IMR-90 (cell line): ENCODE measurements at regions not wholly inside any gene's neighbourhood (a gene's known extent, or its start where the extent isn't known, plus 50 kb on each side); places are given as distances from the start of the nearest gene placed in this dataset.

Experiments used
- ATAC-seq: fragments of 200-7000 bp; cut with Tn5 transposase; 2 replicates; pipeline ENCODE4 v1.9.1; 2020; ENCODE audit warnings: low read depth, mild to moderate bottlenecking, moderate library complexity
- BruUV-seq: library from RNA; stranded (reverse); fragments of 400-500 nt; replicated peaks from 2 replicates; lab custom pipeline; 2021; lab: Mats Ljungman, UMichigan
- CTCF ChIA-PET: fragments of 300-600 bp; formaldehyde crosslinking; extraction: SDS; loops from one replicate; lab custom pipeline; 2021; ENCODE audit warnings: antibody characterized with exemption; lab: Yijun Ruan, JAX
- POLR2A ChIA-PET: fragments of 300-600 bp; sonication (Branson Sonifier 250); formaldehyde crosslinking; loops from one replicate; lab custom pipeline; 2022; ENCODE audit warnings: antibody characterized with exemption; ENCODE audit not compliant: unreplicated experiment; lab: Charles Lee
- DNase-seq: peaks from one replicate; pipeline ENCODE4 v3.0.0; 2013
- H2AFZ ChIP-seq: replicated peaks from 2 replicates; pipeline ENCODE3; 2013; ENCODE audit warnings: low read length, mild to moderate bottlenecking; ENCODE audit not compliant: poor library complexity
- H2AK5ac ChIP-seq: 2 replicates; pipeline ENCODE4 v1.6.1; 2013; ENCODE audit warnings: low read depth, low read length, inconsistent platforms
- H2AK9ac ChIP-seq: replicated peaks from 2 replicates; pipeline ENCODE3; 2013; ENCODE audit warnings: mild to moderate bottlenecking, low read depth, low read length, moderate library complexity; ENCODE audit not compliant: poor library complexity
- H2BK120ac ChIP-seq: 2 replicates; pipeline ENCODE4 v1.6.1; 2013; ENCODE audit warnings: low read depth, low read length, inconsistent platforms
- H2BK15ac ChIP-seq: 3 replicates; pipeline ENCODE4 v1.6.1; 2013; ENCODE audit warnings: low read depth, low read length, inconsistent platforms
- H2BK20ac ChIP-seq: 2 replicates; pipeline ENCODE4 v1.6.1; 2013; ENCODE audit warnings: low read depth, mild to moderate bottlenecking, inconsistent platforms, low read length, moderate library complexity
- H2BK5ac ChIP-seq: 2 replicates; pipeline ENCODE4 v1.6.1; 2013; ENCODE audit warnings: mild to moderate bottlenecking, low read depth, low read length, inconsistent platforms; ENCODE audit not compliant: poor library complexity, severe bottlenecking
- H3K14ac ChIP-seq: replicated peaks from 2 replicates; pipeline ENCODE4 v1.6.1; 2013; ENCODE audit warnings: low read depth, low read length, inconsistent platforms
- H3K18ac ChIP-seq: 2 replicates; pipeline ENCODE4 v1.6.1; 2013; ENCODE audit warnings: low read depth, low read length, control low read depth
- H3K23ac ChIP-seq: 2 replicates; pipeline ENCODE4 v1.6.1; 2013; ENCODE audit warnings: low read depth, low read length, inconsistent platforms
- H3K27ac ChIP-seq: 2 replicates; pipeline ENCODE4 v1.5.1; 2013; ENCODE audit warnings: mild to moderate bottlenecking, control low read depth, low read length; ENCODE audit not compliant: insufficient read depth
- H3K27me3 ChIP-seq: 2 replicates; pipeline ENCODE4 v1.6.1; 2013; ENCODE audit warnings: low read length; ENCODE audit not compliant: control insufficient read depth, insufficient read depth
- H3K36me3 ChIP-seq: 2 replicates; pipeline ENCODE4 v1.6.1; 2013; ENCODE audit warnings: low read length, mixed read lengths; ENCODE audit not compliant: control insufficient read depth, insufficient read depth
- H3K4ac ChIP-seq: 2 replicates; pipeline ENCODE4 v1.6.1; 2013; ENCODE audit warnings: low read depth, low read length, inconsistent platforms
- H3K4me1 ChIP-seq: 2 replicates; pipeline ENCODE4 v1.6.1; 2013; ENCODE audit warnings: low read length, mixed read lengths; ENCODE audit not compliant: control insufficient read depth, insufficient read depth
- H3K4me2 ChIP-seq: 2 replicates; pipeline ENCODE4 v1.6.1; 2013; ENCODE audit warnings: low read depth, mild to moderate bottlenecking, control low read depth, low read length, moderate library complexity
- H3K4me3 ChIP-seq: 2 replicates; pipeline ENCODE4 v1.5.1; 2013; ENCODE audit warnings: low read depth, mild to moderate bottlenecking, control low read depth, low read length, moderate library complexity; ENCODE audit not compliant: insufficient read depth
- H3K56ac ChIP-seq: 2 replicates; pipeline ENCODE4 v1.6.1; 2013; ENCODE audit warnings: low read length, inconsistent platforms; ENCODE audit not compliant: insufficient read depth; ENCODE audit errors: extremely low read depth
- H3K79me1 ChIP-seq, 2 experiments: 2 replicates each; pipeline ENCODE4 v1.6.1; 2013; ENCODE audit warnings: low read length in 2 of 2, inconsistent platforms in 1 of 2, low read depth in 1 of 2
- H3K9ac ChIP-seq: 2 replicates; pipeline ENCODE4 v1.6.1; 2013; ENCODE audit warnings: low read depth, low read length, control low read depth
- H3K9me1 ChIP-seq: 2 replicates; pipeline ENCODE4 v1.6.1; 2013; ENCODE audit warnings: low read length, inconsistent platforms; ENCODE audit not compliant: insufficient read depth
- H3K9me3 ChIP-seq: 2 replicates; pipeline ENCODE4 v1.6.1; 2013; ENCODE audit warnings: low read length; ENCODE audit not compliant: control insufficient read depth, insufficient read depth
- H4K20me1 ChIP-seq: 2 replicates; pipeline ENCODE4 v1.6.1; 2013; ENCODE audit warnings: low read length, inconsistent platforms; ENCODE audit not compliant: insufficient read depth
- H4K5ac ChIP-seq: 2 replicates; pipeline ENCODE4 v1.6.1; 2013; ENCODE audit warnings: mild to moderate bottlenecking, low read depth, low read length, control low read depth
- H4K8ac ChIP-seq, 2 experiments: 2 replicates each; pipeline ENCODE4 v1.6.1; 2013; ENCODE audit warnings: low read depth in 2 of 2, low read length in 2 of 2, control low read depth in 1 of 2, inconsistent platforms in 1 of 2
- H4K91ac ChIP-seq: 2 replicates; pipeline ENCODE4 v1.6.1; 2013; ENCODE audit warnings: low read depth, low read length, inconsistent platforms; ENCODE audit not compliant: insufficient read depth
- BHLHE40 ChIP-seq: fragments of 150-350 bp; IDR thresholded peaks from 2 replicates; pipeline ENCODE4 v1.6.1; 2016; ENCODE audit warnings: mild to moderate bottlenecking, low read depth, low read length
- CEBPB ChIP-seq: IDR thresholded peaks from 2 replicates; pipeline ENCODE4 v1.6.1; 2012; ENCODE audit warnings: low read depth, low read length, improper control_type of control experiment
- CHD1 ChIP-seq: IDR thresholded peaks from 2 replicates; pipeline ENCODE4 v1.6.1; 2012; ENCODE audit warnings: low read depth, low read length, improper control_type of control experiment
- CTCF ChIP-seq: conservative IDR thresholded peaks from 2 replicates; pipeline ENCODE4 v1.5.1; 2012; ENCODE audit warnings: mild to moderate bottlenecking, low read depth, low read length, improper control_type of control experiment
- ELK1 ChIP-seq: fragments of 150-350 bp; IDR thresholded peaks from 2 replicates; pipeline ENCODE4 v1.6.1; 2016; ENCODE audit warnings: low read depth, mild to moderate bottlenecking, low read length, moderate library complexity, borderline replicate concordance
- FOS ChIP-seq: fragments of 150-350 bp; IDR thresholded peaks from 2 replicates; pipeline ENCODE4 v1.6.1; 2016; ENCODE audit warnings: low read depth, low read length
- MAFK ChIP-seq: IDR thresholded peaks from 2 replicates; pipeline ENCODE4 v1.6.1; 2012; ENCODE audit warnings: low read depth, low read length, improper control_type of control experiment
- MAZ ChIP-seq: IDR thresholded peaks from 2 replicates; pipeline ENCODE4 v1.6.1; 2012; ENCODE audit warnings: low read depth, mild to moderate bottlenecking, low read length, improper control_type of control experiment, moderate library complexity, borderline replicate concordance
- MXI1 ChIP-seq: IDR thresholded peaks from 2 replicates; pipeline ENCODE4 v1.6.1; 2012; ENCODE audit warnings: low read depth, mild to moderate bottlenecking, low read length, moderate library complexity, borderline replicate concordance
- NFE2L2 ChIP-seq: fragments of 150-350 bp; IDR thresholded peaks from 2 replicates; pipeline ENCODE4 v1.6.1; 2016; ENCODE audit warnings: low read depth, mild to moderate bottlenecking, low read length
- POLR2A ChIP-seq: IDR thresholded peaks from 2 replicates; pipeline ENCODE4 v1.6.1; 2012; ENCODE audit warnings: mild to moderate bottlenecking, low read depth, low read length
- SMC3 ChIP-seq: fragments of 150-350 bp; IDR thresholded peaks from 2 replicates; pipeline ENCODE4 v1.6.1; 2016; ENCODE audit warnings: low read depth, mild to moderate bottlenecking, antibody characterized with exemption, low read length, moderate library complexity
- USF2 ChIP-seq: fragments of 150-350 bp; IDR thresholded peaks from 2 replicates; pipeline ENCODE4 v1.6.1; 2017; ENCODE audit warnings: mild to moderate bottlenecking, antibody characterized with exemption, low read length, low read depth
- WGBS, 2 experiments: methylation state at CpG; one replicate each; pipeline versions ENCODE4 v1.1.5 to v1.1.7; 2013; ENCODE audit warnings: missing lambda C conversion rate in 2 of 2; ENCODE audit not compliant: insufficient read length in 1 of 2; ENCODE audit errors: extremely low coverage in 2 of 2; 5-methylcytosine and 5-hydroxymethylcytosine counted together
- dilution Hi-C: fragments of 300-500 bp; cut with HindIII; formaldehyde crosslinking; loops from one replicate; pipeline ENCODE4 v1.14.3; 2018; ENCODE audit warnings: low sequenced_read_pairs; ENCODE audit not compliant: unreplicated experiment
- in situ Hi-C: fragments of 300-500 bp; cut with MboI; formaldehyde crosslinking; loops from 3 replicates; pipeline ENCODE4 v1.14.3; 2019; ENCODE audit warnings: low sequenced_read_pairs, inconsistent platforms, mixed read lengths
- intact Hi-C: fragments of 100-400 bp; cut with micrococcal nuclease; formaldehyde crosslinking; loops from 2 replicates; pipeline ENCODE4 v1.10.0; 2022

- no peak overlapping the region for H3K18ac ChIP-seq
- no peak overlapping the region for H2BK5ac ChIP-seq
- H3K27me3 ChIP-seq, result peaks cover 11% of the 10 kb centered on the region; the same call in 1 of the 2 replicates
- no peaks in the 10 kb centered on the region for H3K79me1 ChIP-seq
- H4K8ac ChIP-seq, result no peak overlapping the region
- dilution Hi-C loops (no loop called here), intact Hi-C loops (no loop called here), in situ Hi-C loops (no loop called here)
- no peak overlapping the region for H3K23ac ChIP-seq
- ATAC-seq, result no peak
- H3K4me1 ChIP-seq, result no peaks in the 10 kb centered on the region
- no peak for DNase-seq
- H2BK20ac ChIP-seq, result no peak overlapping the region
- H2AK9ac ChIP-seq, result no peak overlapping the region
- H3K14ac ChIP-seq, result no peak overlapping the region
- WGBS, 2 experiments, result no CpG with 5 or more reads among the region's 3 CpGs
- H4K20me1 ChIP-seq, result no peaks in the 10 kb centered on the region
- H3K36me3 ChIP-seq, result no peaks in the 10 kb centered on the region
- no peak overlapping the region for H3K4ac ChIP-seq
- POLR2A ChIA-PET, result no interaction called here
- no peak overlapping the region for H2AK5ac ChIP-seq
- H4K5ac ChIP-seq, result no peak overlapping the region
- no peak overlapping the region for H2BK120ac ChIP-seq
- no peak overlapping the region for H3K4me2 ChIP-seq
- H3K27ac ChIP-seq, result no peak overlapping the region
- TF ChIP-seq BHLHE40 (no peak), CEBPB (no peak), CTCF (no peak), MAZ (no peak), CHD1 (no peak), NFE2L2 (no peak), MAFK (no peak), MXI1 (no peak), ELK1 (no peak), POLR2A (no peak), FOS (no peak), SMC3 (no peak), USF2 (no peak)
- CTCF ChIA-PET, result interaction anchor here (0.7 kb wide), 1 partner anchor 133 kb away, joined by 3 read pairs; no protein-coding TSS in a partner anchor
- H4K91ac ChIP-seq, result no peak overlapping the region
- BruUV-seq, result no TSS peak
- H2AFZ ChIP-seq, result no peak overlapping the region
- no peak overlapping the region for H2BK15ac ChIP-seq
- no peak overlapping the region for H3K9ac ChIP-seq
- H3K4me3 ChIP-seq, result no peak overlapping the region
- no peaks in the 10 kb centered on the region for H3K9me3 ChIP-seq
- no peak overlapping the region for H3K56ac ChIP-seq
- H3K9me1 ChIP-seq, result no peaks in the 10 kb centered on the region
Observed at GRCh38 chr5:38686658-38687057, 130.2 kb upstream of the LIFR start.
